ENCODE measurements at regions not wholly inside any gene's neighbourhood (a gene's known extent, or its start where the extent isn't known, plus 50 kb on each side); places are given as distances from the start of the nearest gene placed in this dataset.
A peak's percentile ranks its signal among the peaks of the same experiment; 100 is the strongest.

GRCh38 chr1:30381671-30382365 lies 341.6 kb downstream of the MATN1 start:
- DNase-seq (ENCODE audit: low read depth in 2 of 2): no peak

GRCh38 chr1:30381266-30381665 lies 342.1 kb downstream of the MATN1 start:
- no peak for DNase-seq (ENCODE audit: low read depth in 2 of 2)

GRCh38 chr1:30380625-30380984 lies 342.8 kb downstream of the MATN1 start:
- DNase-seq (ENCODE audit: low read depth in 2 of 2): no peak

- DNase-seq (ENCODE audit: low read depth in 2 of 2): peak; percentile 72 to 78
Observed at GRCh38 chr1:30379684-30380624, 343.4 kb downstream of the MATN1 start.

DNA sequence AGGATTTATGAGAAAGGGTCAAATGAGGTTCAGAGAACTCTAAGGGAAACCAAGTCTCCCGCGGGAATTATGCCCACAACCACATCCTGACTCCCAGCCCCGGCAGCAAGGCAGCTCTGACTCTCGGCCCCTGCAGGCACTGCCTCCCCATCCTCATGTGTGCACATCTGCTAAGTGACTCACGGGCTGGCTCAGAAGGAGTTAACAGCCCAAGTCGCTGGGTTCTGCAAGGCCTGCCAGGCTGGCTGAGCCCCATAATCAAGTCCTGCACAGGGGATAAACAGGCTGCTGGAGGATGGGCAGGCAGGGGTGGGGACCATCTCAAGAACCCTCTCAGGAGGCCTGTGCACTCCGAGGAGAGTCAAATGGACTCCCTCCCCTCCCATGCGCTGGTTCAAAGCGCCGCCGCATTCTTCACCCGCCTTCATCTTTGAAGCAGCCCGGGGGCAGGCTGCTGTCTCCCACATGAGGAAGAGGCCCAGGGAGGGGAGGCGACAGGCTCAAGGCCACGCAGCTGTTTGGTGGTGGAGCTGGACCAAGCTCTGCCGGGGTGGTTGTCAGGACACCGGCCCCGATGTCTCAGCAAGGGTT lies 344.3 kb downstream of the MATN1 start:
- DNase-seq (ENCODE audit: low read depth in 2 of 2): no peak

- DNase-seq (ENCODE audit: low read depth in 2 of 2): no peak
Observed at GRCh38 chr1:30378003-30378596, 345.3 kb downstream of the MATN1 start.

DNA sequence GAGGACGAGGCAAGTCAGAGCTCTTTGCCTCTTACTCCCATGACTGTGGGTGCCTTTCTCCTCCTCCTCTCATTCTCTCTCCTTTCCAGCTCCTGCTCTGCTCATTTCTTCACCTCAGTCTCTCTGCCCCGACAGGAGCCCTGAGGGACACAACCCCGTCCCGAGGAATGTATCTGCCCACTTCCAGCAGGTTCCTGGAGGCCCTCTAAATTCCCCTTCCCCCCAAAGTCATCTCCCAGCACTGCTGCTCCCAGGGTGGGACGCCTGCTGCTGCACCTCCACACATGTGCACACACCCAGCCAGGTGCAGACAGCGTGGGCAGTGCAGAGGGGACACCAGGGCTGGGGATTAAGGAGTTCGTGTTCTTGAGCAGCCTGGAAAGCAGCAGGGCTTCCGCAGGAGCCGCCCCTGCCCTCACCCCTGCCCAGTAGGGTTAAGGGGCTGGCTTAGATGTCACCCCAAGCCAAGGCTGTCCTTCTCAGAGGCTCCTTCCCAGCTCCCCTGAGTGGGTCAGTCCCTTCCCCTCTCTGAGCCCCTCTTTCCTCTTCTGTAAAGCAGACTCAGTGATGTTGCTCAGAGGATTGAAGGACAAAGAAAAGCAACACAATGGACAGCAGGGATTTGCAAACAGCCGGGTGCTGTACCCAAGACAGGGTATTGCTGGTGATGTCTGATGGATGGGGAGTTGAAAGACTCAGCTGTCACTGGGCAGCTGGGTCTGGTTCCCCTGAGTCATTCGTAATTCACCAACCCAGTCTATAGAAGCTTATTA lies 346.0 kb downstream of the MATN1 start:
- no peak for DNase-seq (ENCODE audit: low read depth in 2 of 2)

DNA sequence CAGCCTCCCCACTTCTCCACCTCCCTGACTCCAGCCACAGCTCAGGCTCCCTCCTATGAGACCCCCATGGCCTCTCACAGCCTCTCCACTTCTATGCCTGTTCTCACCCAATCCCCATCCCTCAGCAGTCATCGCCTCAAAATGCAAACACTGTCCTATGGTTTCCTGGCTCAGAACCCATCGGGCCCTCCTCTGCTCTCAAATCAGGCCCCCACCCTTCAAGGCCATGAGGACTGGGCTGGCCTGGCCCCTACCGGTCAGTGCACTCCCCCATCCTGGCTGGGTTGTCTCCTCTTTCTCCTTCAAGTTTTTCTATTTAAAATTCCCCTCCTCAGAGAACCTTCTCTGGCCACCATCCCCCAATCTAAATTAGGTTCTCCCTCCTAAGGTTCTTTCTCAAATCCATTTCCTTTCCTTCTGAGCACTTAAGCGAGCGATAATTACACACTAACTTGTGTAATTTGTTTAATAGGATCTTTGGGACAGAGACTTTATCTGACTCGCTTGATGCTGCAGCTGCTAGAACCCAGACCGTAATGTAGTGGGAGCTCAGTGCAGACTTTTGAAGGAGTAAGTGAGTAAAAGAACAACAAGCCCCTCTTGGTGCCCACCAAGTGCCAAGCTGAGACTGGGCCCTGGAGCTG lies 347.2 kb downstream of the MATN1 start:
- DNase-seq (ENCODE audit: low read depth in 2 of 2): no peak

GRCh38 chr1:30375156-30375555 lies 348.2 kb downstream of the MATN1 start:
- DNase-seq (ENCODE audit: low read depth in 2 of 2): no peak

GRCh38 chr1:30374400-30375070 lies 348.9 kb downstream of the MATN1 start:
- DNase-seq (ENCODE audit: low read depth in 2 of 2): no peak

GRCh38 chr1:30373471-30374399 lies 349.6 kb downstream of the MATN1 start:
- no peak for DNase-seq (ENCODE audit: low read depth in 2 of 2)

DNA sequence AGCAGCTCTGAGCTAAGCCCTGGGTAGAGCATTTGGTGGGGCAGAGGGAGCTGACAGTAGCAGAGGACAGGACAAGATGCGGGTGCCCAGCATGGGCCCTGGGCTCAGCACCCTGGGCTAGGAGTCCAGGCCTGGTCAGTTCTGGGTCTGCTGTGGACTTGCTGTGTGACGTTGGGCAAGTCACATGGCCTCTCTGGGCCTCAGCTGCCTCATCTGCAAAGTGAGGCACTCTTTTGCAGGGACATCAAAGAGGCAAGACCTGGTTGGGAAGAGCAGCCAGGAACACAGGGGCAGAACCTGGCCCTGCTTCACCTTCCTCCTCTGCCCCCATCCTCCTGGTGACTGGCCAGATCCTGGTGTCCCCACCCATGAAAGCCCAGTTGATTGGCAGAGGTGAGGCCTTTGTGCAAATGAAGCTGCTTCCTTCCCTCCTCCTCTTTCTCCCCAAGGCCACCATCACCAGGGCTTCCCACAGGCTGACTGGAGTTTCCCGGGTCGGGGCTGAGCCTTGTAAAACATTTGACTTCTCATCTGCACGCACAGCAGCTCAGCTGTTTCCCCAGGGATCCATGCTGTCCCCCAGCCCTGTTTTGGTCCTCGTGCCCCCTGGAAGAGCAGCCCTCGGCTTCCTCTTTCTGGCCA lies 350.5 kb downstream of the MATN1 start:
- no peak for DNase-seq (ENCODE audit: low read depth in 2 of 2)

DNA sequence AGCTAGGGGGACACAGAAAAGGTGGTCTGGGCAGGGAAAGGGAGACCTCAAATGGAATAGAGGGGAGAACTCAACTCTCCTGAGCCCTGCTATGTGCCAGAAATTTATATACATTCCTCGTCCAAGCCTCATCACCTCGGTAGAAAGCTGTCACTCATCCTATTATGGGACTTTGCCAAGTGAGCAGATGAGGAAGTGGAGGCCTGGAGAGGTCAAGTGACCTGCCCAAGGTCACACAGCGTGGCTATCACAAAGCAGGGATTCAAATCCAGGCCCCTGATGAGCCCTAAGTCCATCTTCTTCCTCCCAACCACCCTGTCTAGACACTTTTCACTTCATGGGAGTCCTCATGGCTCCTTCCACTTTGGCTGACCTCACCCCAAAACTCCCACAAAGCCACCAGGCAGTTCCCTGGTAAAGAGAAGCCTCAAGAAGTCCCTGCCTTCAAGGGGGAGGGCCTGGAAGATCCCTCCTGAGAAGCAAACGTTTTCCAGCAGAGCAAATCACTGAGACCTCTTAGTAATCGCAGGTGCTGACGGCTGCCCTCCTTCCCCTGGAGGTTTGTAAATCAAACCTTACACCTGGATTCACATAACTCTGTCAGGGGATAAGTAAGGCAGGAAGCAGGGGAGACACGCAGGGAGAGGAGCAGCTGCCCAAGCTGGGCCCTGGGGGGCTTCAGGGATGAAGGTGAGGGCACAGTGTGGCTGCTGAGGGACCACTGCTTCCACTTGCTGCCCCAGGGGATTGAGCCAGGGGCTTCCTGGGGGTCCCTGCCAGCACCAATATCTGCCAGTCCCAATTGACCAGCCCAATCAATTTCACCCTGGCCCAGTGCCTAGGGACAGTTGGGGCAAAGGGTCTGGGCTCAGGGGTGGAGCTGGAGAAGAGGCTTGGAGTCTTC lies 351.2 kb downstream of the MATN1 start:
- no peak for DNase-seq (ENCODE audit: low read depth in 2 of 2)

DNA sequence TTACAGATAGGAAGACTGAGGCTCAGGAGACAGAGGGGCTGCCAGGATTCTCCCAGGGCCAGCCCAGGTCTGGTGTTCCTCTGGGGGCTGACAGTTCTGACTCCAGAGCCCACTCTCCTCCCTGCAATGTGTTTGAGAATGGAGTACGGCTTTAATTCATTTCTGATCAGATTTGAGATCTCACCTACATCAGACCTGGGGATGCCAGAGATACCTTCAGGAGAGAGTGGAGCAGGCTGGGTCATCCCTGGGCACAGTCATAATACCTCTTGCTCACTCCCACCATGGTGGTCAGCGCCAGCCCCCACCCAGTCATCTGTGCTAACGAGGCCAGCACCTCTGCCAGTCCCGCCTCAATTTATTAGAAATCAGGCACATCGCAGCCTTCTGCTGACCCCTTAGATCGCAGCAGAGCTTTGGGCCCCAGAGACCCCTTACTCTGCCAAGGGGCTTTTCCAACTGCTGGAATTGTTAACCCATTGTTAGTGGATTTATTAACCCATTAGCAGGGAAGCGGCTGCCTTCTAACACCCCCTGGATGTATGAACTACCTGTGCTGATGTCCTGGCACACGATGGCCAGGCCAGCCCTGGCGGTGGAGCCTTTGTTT lies 352.1 kb downstream of the MATN1 start:
- no peak for DNase-seq (ENCODE audit: low read depth in 2 of 2)

GRCh38 chr1:30368651-30369240 lies 354.6 kb downstream of the MATN1 start:
- DNase-seq (ENCODE audit: low read depth in 2 of 2): no peak

DNA sequence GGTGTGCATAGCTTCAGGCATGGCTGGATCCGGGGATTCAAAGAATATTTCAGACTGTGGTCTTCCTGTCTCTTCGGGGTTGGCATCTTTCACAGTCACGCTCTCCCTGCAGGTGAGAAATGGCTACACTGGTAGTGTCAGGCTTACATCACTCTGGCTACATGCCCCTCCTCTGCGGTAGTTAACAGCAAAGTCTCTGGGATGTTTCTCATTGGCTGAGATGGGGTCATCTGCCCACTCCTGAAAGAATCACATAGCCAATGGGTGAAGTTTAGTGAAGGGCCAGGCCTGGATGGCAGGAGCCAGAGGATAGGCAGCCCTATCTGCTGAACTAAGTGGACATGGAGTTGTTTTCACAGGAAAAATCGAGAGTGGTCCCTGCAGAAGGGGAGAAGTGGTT lies 356.5 kb downstream of the MATN1 start:
- no peak for DNase-seq (ENCODE audit: low read depth in 2 of 2)

GRCh38 chr1:30366199-30366598 lies 357.2 kb downstream of the MATN1 start:
- DNase-seq (ENCODE audit: low read depth in 2 of 2): no peak

Data from lung microvascular endothelial cell (primary cell).